Fibroblast of pulmonary artery (primary cell): ENCODE measurements at regions not wholly inside any gene's neighbourhood (a gene's known extent, or its start where the extent isn't known, plus 50 kb on each side); places are given as distances from the start of the nearest gene placed in this dataset.

ENCODE experiments used
- DNase-seq: peaks from one replicate; pipeline ENCODE4 v3.0.0-alpha.2; 2010; ENCODE audit warnings: low read depth
- H3K4me3 ChIP-seq: replicated peaks from 2 replicates; pipeline ENCODE4 v1.5.1; 2011; ENCODE audit warnings: low read depth, mild to moderate bottlenecking, control low read depth, low read length, moderate library complexity
- TF ChIP-seq, protein P1 (sequence below): IDR thresholded peaks from 2 replicates; pipeline ENCODE4 v1.5.1; 2011; ENCODE audit warnings: mild to moderate bottlenecking, control low read depth, low read length, inconsistent platforms; ENCODE audit errors: missing control alignments

GRCh38 chr14:100657780-100658179, 68.9 kb upstream of the DLK1 start:
- no peak overlapping the region for H3K4me3 ChIP-seq
- TF ChIP-seq, protein P1, sequence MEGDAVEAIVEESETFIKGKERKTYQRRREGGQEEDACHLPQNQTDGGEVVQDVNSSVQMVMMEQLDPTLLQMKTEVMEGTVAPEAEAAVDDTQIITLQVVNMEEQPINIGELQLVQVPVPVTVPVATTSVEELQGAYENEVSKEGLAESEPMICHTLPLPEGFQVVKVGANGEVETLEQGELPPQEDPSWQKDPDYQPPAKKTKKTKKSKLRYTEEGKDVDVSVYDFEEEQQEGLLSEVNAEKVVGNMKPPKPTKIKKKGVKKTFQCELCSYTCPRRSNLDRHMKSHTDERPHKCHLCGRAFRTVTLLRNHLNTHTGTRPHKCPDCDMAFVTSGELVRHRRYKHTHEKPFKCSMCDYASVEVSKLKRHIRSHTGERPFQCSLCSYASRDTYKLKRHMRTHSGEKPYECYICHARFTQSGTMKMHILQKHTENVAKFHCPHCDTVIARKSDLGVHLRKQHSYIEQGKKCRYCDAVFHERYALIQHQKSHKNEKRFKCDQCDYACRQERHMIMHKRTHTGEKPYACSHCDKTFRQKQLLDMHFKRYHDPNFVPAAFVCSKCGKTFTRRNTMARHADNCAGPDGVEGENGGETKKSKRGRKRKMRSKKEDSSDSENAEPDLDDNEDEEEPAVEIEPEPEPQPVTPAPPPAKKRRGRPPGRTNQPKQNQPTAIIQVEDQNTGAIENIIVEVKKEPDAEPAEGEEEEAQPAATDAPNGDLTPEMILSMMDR: no peak
- DNase-seq: no peak

DNA sequence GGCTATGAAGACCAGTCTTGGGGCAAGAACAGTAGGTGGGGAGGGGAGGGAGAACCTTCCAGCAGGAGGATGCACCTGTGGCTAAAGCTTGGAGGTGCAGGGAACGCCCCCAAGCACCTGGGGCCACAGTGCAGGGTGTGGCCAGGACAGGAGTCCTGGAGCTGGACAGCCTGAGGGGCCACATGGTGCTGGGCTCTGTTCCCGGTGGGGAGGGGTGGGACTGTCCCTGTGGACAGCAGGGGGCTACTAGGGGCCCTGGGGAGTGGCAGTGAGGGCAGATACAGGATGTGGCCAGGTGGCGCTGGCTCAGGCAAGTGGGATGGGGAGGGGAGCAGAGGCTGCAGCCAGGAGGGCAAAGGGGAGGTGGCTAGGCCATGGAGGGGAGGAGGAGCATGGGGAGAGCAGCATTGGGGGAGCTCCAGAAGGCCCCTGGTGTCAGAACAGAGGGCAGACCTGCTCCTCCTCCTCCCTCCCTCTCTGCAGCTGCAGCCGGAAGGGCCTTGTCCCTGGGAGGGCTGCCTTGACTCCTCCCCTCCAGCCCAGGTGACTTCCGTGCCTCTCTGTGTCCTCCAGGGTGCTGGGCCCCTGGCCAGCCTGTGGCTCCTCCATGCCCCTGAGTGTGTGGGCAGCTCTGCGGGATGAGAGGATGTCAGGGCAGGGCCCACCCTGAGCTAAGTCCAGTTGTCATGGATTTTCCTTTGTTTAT, 68.4 kb upstream of the DLK1 start:
- no peak for DNase-seq
- no peak overlapping the region for H3K4me3 ChIP-seq
- TF ChIP-seq, protein P1: no peak

DNA sequence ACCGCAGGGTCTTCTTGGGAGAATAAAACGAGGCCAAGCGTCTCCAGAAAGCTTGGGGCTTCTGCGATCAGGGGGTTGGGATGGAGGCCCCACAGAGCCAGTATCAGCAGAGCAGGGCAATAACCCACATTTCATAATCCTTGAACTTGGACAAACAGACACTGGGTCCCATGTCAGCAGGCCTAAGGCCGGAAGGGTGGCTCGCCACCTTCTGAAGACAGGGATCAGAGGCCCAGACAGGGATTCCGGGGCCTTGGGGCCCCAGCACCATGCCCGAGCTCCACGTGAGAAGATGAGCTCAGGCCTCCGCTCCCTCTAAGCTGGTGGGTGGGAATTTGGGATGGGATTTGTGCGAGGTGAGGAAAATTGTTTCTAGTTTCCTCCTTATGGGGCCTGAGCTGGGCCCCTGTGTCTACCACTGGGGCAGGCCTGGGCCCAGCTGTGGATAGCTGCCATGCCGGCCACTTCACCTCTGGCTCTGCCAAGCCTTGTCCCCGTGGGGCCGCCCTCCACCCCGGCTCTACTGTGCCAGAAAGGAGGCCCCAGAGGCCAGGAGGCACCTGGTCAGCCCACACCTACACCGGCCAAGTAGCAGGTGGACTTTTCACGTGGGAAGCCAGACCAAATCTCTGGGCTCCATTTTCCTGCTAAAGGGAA, 67.2 kb upstream of the DLK1 start:
- no peak for DNase-seq
- TF ChIP-seq, protein P1: no peak

GRCh38 chr14:100660498-100660881, 66.2 kb upstream of the DLK1 start:
- no peak for DNase-seq
- H3K4me3 ChIP-seq: no peak overlapping the region
- TF ChIP-seq, protein P1: no peak

More for the DNA sequence above, 67.2 kb upstream of the DLK1 start:
- H3K4me3 ChIP-seq: no peak overlapping the region

GRCh38 chr14:100660882-100661635, 65.6 kb upstream of the DLK1 start:
- no peak for DNase-seq
- H3K4me3 ChIP-seq: no peak overlapping the region
- TF ChIP-seq, protein P1: no peak

GRCh38 chr14:100662879-100663760, 63.6 kb upstream of the DLK1 start:
- DNase-seq: peak; percentile 75
- no peak overlapping the region for H3K4me3 ChIP-seq
- TF ChIP-seq, protein P1: peak; percentile 94
